ENCODE measurements at regions not wholly inside any gene's neighbourhood (a gene's known extent, or its start where the extent isn't known, plus 50 kb on each side); places are given as distances from the start of the nearest gene placed in this dataset.

- DNase-seq, result no peak
Measured at GRCh38 chr15:35872577-35872976, 326.6 kb upstream of the DPH6 start.

- no peak for DNase-seq
Measured at GRCh38 chr15:35874260-35874905, 328.4 kb upstream of the DPH6 start.

GRCh38 chr15:35876762-35877161 lies 330.8 kb upstream of the DPH6 start:
- DNase-seq, result no peak

GRCh38 chr15:35880896-35881295 lies 334.9 kb upstream of the DPH6 start:
- no peak for DNase-seq

- no peak for DNase-seq
Measured at GRCh38 chr15:35885870-35886269, 339.9 kb upstream of the DPH6 start.

- DNase-seq, result no peak
Measured at GRCh38 chr15:35886765-35887164, 340.8 kb upstream of the DPH6 start.

- no peak for DNase-seq
Measured at GRCh38 chr15:35888815-35889214, 342.9 kb upstream of the DPH6 start.

GRCh38 chr15:35907511-35907910 lies 361.5 kb upstream of the DPH6 start:
- no peak for DNase-seq

GRCh38 chr15:35909414-35909813 lies 363.4 kb upstream of the DPH6 start:
- no peak for DNase-seq

- DNase-seq, result no peak
Measured at GRCh38 chr15:35910227-35910626, 364.3 kb upstream of the DPH6 start.

- DNase-seq, result no peak
Measured at GRCh38 chr15:35911052-35911777, 365.2 kb upstream of the DPH6 start.

- no peak for DNase-seq
Measured at GRCh38 chr15:35912196-35912595, 366.2 kb upstream of the DPH6 start.

GRCh38 chr15:35914573-35914972 lies 368.6 kb upstream of the DPH6 start:
- no peak for DNase-seq

- no peak for DNase-seq
Measured at GRCh38 chr15:35921046-35921445, 375.1 kb upstream of the DPH6 start.

- DNase-seq, result no peak
Measured at GRCh38 chr15:35925275-35926006, 379.5 kb upstream of the DPH6 start.

- no peak for DNase-seq
Measured at GRCh38 chr15:35926007-35926380, 380.0 kb upstream of the DPH6 start.

GRCh38 chr15:35928847-35929246 lies 382.9 kb upstream of the DPH6 start:
- DNase-seq, result no peak

GRCh38 chr15:35929740-35930444 lies 383.9 kb upstream of the DPH6 start:
- DNase-seq, result no peak

- no peak for DNase-seq
Measured at GRCh38 chr15:35931799-35932341, 385.9 kb upstream of the DPH6 start.

- DNase-seq, result no peak
Measured at GRCh38 chr15:35932531-35932930, 386.6 kb upstream of the DPH6 start.

- DNase-seq, result no peak
Measured at GRCh38 chr15:35933531-35933930, 387.6 kb upstream of the DPH6 start.

GRCh38 chr15:35934383-35935049 lies 388.6 kb upstream of the DPH6 start:
- no peak for DNase-seq

- no peak for DNase-seq
Measured at GRCh38 chr15:35936284-35936683, 390.3 kb upstream of the DPH6 start.

All from CD4-positive, alpha-beta T cell treated with Interleukin-17A for 1 hour (primary cell).